Tibial artery (tissue), 4 donors: ENCODE measurements at regions not wholly inside any gene's neighbourhood (a gene's known extent, or its start where the extent isn't known, plus 50 kb on each side); places are given as distances from the start of the nearest gene placed in this dataset.

Experiments used
- DNase-seq, 2 donors: peaks; one replicate each; pipeline ENCODE4 v3.0.0-alpha.2; 2019
- H3K27ac ChIP-seq, 2 donors: fragments of 200-600 bp; sonication (generic) in 1 of 2; 1 replicate in 1 of 2; 2 replicates in 1 of 2; pipeline ENCODE4 v1.5.1; 2018 to 2019; ENCODE audit warnings: mild to moderate bottlenecking in 1 of 2
- H3K27me3 ChIP-seq, 2 donors: fragments of 200-600 bp; sonication (generic) in 1 of 2; one replicate each; pipeline versions ENCODE4 v1.5.1 to v1.6.0; 2016 to 2019
- H3K36me3 ChIP-seq, 3 donors: fragments of 200-600 bp; sonication (generic) in 2 of 3; one replicate each; pipeline ENCODE4 v1.5.1; 2016 to 2019; ENCODE audit warnings: mild to moderate bottlenecking in 2 of 3
- H3K4me1 ChIP-seq, 4 donors: fragments of 200-600 bp; sonication (generic) in 2 of 4; 1 replicate in 3 of 4; 2 replicates in 1 of 4; pipeline ENCODE4 v1.5.1; 2016 to 2019
- H3K4me3 ChIP-seq, 2 donors: fragments of 200-600 bp; sonication (generic) in 1 of 2; 1 replicate in 1 of 2; 2 replicates in 1 of 2; pipeline ENCODE4 v1.5.1; 2018 to 2019; ENCODE audit warnings: mild to moderate bottlenecking in 2 of 2
- H3K9me3 ChIP-seq, 3 donors: fragments of 200-600 bp; sonication (generic) in 1 of 3; one replicate each; pipeline ENCODE4 v1.5.1; 2016 to 2019
- intact Hi-C: fragments of 100-400 bp; cut with DNase I; formaldehyde crosslinking; loops from one replicate; pipeline ENCODE4 v1.15.0; 2023; ENCODE audit warnings: low total_unique reads
- TF ChIP-seq, protein P1 (sequence below), 2 experiments: fragments of 200-600 bp in 1 of 2; fragments of 450-650 bp in 1 of 2; IDR thresholded peaks; one replicate each; pipeline ENCODE4 v1.5.1; 2017 to 2019; ENCODE audit warnings: antibody characterized with exemption in 2 of 2, mild to moderate bottlenecking in 1 of 2, moderate library complexity in 1 of 2

GRCh38 chr1:66435541-66435940 lies 98.4 kb upstream of the SGIP1 start:
- no peak overlapping the region for H3K27ac ChIP-seq

DNA sequence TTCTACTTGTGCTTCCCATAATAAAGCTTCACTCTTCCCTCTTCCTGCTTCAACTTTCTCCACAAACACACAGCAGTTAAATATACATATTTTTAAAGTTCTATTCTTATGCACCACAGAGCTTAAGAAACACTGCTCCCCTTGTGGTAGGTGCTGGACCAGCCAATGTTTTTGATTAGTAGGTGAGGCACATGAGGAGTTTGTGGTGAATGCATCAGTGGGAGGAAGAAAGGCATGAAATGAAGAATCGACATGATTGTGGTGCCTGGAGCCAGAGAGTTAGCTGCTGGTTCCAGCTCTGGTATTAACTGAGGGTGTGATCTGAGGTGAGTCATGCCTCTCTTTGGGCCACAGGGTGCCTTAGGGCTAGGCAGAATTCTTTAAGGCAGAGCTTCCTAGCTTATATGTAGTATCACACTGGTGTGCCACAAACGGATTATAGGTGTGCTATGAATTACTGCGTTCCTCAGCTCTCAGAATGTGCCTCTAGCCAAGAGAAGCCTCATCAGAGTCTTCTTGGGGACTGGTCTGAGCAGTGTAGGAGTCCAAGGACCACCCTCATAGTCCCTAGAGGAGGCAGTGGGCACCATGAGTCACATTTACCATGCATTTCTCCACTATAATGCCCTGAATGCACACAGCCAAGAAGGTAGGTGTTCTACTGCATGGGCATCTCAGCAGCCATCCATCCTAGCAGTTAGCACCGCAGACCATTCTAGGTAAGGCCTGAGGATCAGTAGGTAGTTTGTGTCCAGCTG lies 97.4 kb upstream of the SGIP1 start:
- Histone ChIP-seq H3K27ac (no peak overlapping the region), H3K4me1 (peaks cover 0 to 7% (median 2%) of the 10 kb centered on the region in 4 donors), H3K9me3 (peaks cover 0 to 8% (median 4%) of the 10 kb centered on the region in 3 donors), H3K27me3 (no peaks in the 10 kb centered on the region), H3K4me3 (no peak overlapping the region), H3K36me3 (no peaks in the 10 kb centered on the region)
- TF ChIP-seq, protein P1, sequence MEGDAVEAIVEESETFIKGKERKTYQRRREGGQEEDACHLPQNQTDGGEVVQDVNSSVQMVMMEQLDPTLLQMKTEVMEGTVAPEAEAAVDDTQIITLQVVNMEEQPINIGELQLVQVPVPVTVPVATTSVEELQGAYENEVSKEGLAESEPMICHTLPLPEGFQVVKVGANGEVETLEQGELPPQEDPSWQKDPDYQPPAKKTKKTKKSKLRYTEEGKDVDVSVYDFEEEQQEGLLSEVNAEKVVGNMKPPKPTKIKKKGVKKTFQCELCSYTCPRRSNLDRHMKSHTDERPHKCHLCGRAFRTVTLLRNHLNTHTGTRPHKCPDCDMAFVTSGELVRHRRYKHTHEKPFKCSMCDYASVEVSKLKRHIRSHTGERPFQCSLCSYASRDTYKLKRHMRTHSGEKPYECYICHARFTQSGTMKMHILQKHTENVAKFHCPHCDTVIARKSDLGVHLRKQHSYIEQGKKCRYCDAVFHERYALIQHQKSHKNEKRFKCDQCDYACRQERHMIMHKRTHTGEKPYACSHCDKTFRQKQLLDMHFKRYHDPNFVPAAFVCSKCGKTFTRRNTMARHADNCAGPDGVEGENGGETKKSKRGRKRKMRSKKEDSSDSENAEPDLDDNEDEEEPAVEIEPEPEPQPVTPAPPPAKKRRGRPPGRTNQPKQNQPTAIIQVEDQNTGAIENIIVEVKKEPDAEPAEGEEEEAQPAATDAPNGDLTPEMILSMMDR (IDR thresholded peaks at IDR 0.05): no peak
- intact Hi-C loops: no loop called here
- DNase-seq: no peak

More at GRCh38 chr1:66435541-66435940, 98.4 kb upstream of the SGIP1 start:
- DNase-seq: no peak
- intact Hi-C loops: no loop called here
- peaks cover 4 to 17% (median 11%) of the 10 kb centered on the region in 3 donors for H3K9me3 ChIP-seq
- TF ChIP-seq, protein P1 (IDR thresholded peaks at IDR 0.05): no peak
- H3K4me3 ChIP-seq: no peak overlapping the region
- peaks cover 0 to 7% (median 2%) of the 10 kb centered on the region in 4 donors for H3K4me1 ChIP-seq
- no peaks in the 10 kb centered on the region for H3K27me3 ChIP-seq
- H3K36me3 ChIP-seq: no peaks in the 10 kb centered on the region

- peaks cover 0 to 7% (median 2%) of the 10 kb centered on the region in 4 donors for H3K4me1 ChIP-seq
- TF ChIP-seq, protein P1 (IDR thresholded peaks at IDR 0.05): no peak
Measured at GRCh38 chr1:66437136-66437401, 96.9 kb upstream of the SGIP1 start.

DNA sequence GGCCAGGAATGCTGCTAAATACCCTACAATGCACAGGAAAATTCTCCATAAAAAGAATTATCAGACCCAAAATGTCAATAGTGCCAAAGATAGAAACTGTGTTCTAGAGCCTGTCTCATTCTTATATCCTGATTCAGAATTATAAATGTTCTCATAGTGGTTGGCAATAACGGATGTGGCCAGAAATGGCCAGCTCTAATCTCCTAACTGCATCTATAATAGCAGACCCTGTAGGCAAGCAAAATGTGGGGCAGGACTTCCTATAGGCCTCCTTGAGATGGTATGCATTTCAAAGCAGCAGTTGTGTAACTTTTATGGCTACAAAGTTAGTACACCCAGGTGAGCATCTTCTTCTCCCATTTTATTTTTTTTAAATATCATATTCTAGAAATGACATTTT lies 95.9 kb upstream of the SGIP1 start:
- Histone ChIP-seq H3K4me1 (peaks cover 0 to 7% (median 2%) of the 10 kb centered on the region in 4 donors), H3K4me3 (no peak overlapping the region), H3K27ac (no peak overlapping the region), H3K36me3 (no peaks in the 10 kb centered on the region), H3K9me3 (no peaks in the 10 kb centered on the region), H3K27me3 (no peaks in the 10 kb centered on the region)
- no peak for DNase-seq
- intact Hi-C loops: no loop called here
- TF ChIP-seq, protein P1 (IDR thresholded peaks at IDR 0.05): no peak

More at GRCh38 chr1:66437136-66437401, 96.9 kb upstream of the SGIP1 start:
- Histone ChIP-seq H3K36me3 (no peaks in the 10 kb centered on the region), H3K9me3 (peaks cover 0 to 3% (median 0%) of the 10 kb centered on the region in 3 donors), H3K27ac (no peak overlapping the region), H3K4me3 (no peak overlapping the region), H3K27me3 (no peaks in the 10 kb centered on the region)
- no peak for DNase-seq
- intact Hi-C loops: no loop called here

GRCh38 chr1:66438501-66438900 lies 95.5 kb upstream of the SGIP1 start:
- peaks cover 0 to 7% (median 2%) of the 10 kb centered on the region in 4 donors for H3K4me1 ChIP-seq
- H3K4me3 ChIP-seq: no peak overlapping the region
- DNase-seq: no peak
- H3K9me3 ChIP-seq: no peaks in the 10 kb centered on the region
- no peaks in the 10 kb centered on the region for H3K27me3 ChIP-seq
- TF ChIP-seq, protein P1 (IDR thresholded peaks at IDR 0.05): no peak
- H3K27ac ChIP-seq: no peak overlapping the region
- H3K36me3 ChIP-seq: no peaks in the 10 kb centered on the region
- intact Hi-C loops: no loop called here
